Ureter (tissue), 1 donor: ENCODE measurements at regions not wholly inside any gene's neighbourhood (a gene's known extent, or its start where the extent isn't known, plus 50 kb on each side); places are given as distances from the start of the nearest gene placed in this dataset.

ENCODE experiments used
- DNase-seq: peaks from one replicate; pipeline ENCODE4 v3.0.0-alpha.2; 2020; ENCODE audit warnings: low spot score
- donor health status: DM: yes; HTN: yes; CAD: no.

DNA sequence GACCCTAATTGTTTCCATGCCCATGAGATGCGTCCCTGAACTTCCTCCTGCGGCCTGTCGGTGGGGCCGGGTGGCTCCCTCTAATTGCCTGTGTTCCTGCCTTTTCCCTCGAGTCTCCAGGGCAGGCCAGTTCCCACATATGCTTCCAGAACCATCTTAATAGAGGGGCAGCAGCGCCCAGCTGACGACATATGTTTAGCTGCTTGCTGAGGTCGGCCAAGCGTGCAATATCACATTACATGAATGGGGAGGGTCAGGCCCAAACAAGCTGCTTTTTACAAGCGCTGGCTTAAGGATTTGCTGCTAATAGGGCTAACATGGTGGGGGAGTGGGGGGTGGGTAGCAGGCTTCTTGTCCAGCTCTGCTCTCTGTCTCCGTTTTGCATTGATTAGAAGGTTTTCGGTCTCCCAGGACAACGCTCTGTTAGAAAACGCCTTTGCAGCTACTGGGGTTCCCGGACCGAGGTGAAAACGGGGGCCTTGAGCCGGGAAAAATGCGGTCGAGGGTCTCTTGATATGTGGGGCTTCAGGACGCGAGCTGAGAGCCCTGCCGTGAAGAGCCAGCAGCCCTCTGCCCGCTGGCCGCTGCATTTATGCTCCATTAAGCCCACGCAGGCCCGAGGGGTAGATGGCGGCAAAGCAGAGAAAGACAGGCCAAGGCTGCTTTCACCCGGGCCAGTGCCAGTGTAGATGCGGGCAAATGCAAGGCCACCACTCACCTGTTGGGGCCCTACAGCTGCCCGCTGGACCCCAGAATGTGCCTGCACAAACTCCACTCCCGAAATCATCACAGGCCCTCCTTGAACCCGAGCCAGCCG, 308.5 kb downstream of the BMP7 start:
- DNase-seq = no peak

DNA sequence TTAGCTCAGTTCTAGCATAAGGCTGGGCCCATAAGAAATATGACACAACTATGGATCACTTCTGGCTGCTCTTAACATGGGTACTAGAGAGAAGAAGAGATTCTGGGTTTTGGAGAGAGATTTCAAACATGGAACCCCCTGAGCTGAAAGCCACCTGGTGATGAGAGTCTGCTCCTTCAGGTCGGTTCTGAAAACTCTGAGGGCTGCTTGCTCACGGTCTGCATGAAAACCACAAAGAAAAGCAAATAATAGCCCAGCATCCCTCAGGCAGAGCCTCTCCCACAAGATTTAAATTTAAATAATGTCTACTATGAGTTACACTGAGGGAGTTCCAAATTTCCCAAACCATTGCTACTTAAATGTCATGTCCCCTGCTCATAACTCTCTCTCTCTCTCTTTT, 301.5 kb downstream of the BMP7 start:
- no peak for DNase-seq

GRCh38 chr20:56967916-56968315, 298.5 kb downstream of the BMP7 start:
- DNase-seq = no peak

GRCh38 chr20:56968376-56969048, 297.9 kb downstream of the BMP7 start:
- DNase-seq = no peak

GRCh38 chr20:56974499-56975250, 291.8 kb downstream of the BMP7 start:
- peak; percentile 78 for DNase-seq

- DNase-seq = no peak
Measured at GRCh38 chr20:56975838-56976237, 290.6 kb downstream of the BMP7 start.

- DNase-seq = no peak
Measured at GRCh38 chr20:56976336-56976735, 290.1 kb downstream of the BMP7 start.

GRCh38 chr20:56978475-56978874, 288.0 kb downstream of the BMP7 start:
- no peak for DNase-seq

- no peak for DNase-seq
Measured at GRCh38 chr20:56979125-56979524, 287.3 kb downstream of the BMP7 start.

DNA sequence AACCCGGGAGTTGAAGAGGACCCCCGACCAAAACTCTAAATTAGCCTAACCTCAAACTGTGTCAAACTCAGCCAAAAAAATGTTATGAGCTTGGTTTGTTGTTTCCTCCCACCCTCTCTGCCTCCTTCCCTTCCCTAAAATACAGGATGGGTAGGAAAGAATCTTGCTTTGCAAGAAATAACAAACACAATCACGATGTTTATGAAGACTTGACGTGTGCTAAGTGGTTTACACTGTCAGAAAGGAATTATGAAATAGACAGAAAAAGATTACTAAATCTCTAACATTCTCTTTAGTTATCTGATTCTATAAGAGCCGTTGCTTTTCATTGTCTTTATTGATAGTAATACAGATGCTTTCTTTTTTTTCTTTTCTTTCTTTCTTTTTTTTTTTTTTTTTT, 285.1 kb downstream of the BMP7 start:
- no peak for DNase-seq

DNA sequence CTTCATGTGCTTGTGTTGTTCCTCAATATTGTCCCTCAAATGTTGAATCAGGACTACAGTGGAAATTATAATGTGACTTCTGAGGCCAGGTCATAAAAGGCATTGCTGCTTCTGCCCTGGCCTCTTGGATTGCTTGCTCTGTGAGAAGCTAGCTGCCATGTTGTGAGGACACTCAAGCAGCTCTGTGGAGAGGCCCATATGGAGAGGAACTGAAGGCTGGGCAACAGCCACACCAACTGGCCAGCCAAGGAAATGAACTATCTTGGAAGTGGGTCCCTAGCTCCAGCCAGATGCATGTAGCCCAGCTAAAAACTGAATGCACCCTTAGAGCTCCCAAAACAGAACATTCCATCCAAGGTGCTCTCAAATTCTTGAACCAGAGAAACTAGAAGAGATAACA, 282.6 kb downstream of the BMP7 start:
- no peak for DNase-seq

DNA sequence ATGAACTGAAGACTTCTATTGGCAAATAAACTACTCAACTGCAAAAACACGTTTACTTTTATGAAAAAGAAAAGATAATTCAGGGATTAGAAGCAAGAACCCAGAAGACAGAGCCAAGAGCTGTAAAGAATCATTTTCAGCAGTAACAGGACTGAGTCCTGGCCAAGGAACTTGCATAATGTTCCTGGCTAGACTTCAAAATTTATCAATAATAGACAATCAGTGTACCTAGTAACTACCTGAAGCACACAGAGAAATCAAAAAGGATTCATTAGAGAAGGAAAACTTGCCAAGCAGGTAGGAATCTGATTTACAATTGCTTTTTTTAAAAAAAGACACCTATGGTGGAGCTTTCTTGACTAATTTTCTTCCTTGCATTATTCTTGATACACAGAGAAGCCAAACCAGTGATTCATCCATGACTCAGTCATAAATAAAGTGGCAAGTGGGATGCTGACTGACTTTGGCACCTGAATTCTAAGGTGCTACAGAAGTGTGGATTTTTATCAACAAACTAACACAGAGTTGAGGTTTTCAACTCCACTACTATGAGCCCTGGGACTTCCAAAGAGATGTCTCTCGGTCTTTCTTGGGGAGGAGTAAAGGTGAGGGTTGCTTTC, 281.3 kb downstream of the BMP7 start:
- no peak for DNase-seq

DNA sequence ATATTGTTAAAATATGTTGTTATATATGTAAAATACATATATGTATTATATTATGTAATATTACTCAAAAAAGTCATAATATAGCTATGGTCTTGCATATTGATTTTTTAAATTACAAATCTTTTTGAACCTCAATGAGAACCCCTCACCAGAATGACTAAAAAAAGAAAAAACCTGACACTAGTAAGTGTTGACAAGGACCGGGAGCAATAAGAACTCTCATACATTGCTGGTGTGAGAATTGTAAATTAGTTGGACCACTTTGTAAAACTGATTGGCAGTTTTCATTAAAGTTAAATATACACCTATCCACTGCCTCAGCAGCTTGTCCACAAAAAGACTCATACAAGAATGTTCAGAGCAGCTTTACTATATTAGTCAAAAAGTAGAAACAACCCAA, 280.0 kb downstream of the BMP7 start:
- no peak for DNase-seq

DNA sequence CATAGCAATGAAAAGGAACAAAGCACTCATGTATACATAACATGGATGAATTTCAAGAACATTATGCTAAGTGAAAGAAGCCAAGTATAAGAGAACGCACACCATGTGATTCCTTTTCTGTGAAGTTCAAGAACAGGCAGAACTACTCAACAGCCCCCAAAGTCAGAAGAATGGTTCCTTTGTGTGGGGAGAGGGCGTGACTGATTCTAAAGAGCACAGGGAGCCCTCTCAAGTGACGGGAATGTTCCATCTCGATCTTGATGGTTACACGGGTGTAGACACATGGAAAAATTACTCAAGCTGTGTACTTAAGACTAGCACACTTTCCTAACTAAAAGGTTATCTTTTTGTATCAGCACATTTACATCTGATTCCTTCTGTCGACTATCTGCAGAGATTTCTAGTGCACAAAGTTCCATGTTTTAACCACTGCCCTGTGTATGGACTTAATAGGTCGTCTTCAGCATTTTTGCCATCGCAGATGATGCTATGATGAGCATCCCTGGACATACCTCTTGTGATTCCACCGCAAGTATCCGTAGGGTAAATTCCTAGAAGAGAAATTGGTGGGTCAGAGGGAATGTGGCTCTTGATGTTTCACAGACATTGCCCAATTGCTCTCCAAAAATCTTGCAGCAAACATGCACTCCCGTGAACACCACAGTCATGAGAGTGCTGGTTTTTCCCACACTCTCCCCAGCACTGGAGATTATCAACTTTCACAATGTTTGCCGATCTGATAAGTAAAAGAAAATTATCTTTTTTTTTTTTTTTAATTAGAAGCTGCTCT, 279.3 kb downstream of the BMP7 start:
- no peak for DNase-seq

DNA sequence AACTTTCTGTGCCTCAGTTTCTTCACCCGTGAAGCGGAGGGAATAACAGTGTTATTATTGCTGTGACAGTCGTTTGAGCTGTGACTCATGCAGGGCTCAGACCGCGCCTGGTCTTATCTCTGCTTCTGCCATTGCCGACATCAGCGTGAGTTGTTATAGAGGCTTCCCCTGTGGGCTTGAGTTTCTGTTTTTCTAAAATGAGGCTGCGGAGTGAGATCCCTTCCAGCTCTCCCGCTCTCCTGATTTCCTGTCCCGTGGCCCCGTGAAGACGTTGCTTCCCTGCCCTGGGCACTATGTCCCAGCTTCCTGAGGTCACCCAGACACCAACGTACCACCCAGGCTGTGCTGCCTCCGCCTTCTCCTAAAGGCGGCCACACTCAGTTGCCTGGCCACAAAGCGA, 278.5 kb downstream of the BMP7 start:
- DNase-seq = no peak

- DNase-seq = no peak
Measured at GRCh38 chr20:56988446-56988845, 278.0 kb downstream of the BMP7 start.

- DNase-seq = no peak
Measured at GRCh38 chr20:56989516-56989915, 276.9 kb downstream of the BMP7 start.

DNA sequence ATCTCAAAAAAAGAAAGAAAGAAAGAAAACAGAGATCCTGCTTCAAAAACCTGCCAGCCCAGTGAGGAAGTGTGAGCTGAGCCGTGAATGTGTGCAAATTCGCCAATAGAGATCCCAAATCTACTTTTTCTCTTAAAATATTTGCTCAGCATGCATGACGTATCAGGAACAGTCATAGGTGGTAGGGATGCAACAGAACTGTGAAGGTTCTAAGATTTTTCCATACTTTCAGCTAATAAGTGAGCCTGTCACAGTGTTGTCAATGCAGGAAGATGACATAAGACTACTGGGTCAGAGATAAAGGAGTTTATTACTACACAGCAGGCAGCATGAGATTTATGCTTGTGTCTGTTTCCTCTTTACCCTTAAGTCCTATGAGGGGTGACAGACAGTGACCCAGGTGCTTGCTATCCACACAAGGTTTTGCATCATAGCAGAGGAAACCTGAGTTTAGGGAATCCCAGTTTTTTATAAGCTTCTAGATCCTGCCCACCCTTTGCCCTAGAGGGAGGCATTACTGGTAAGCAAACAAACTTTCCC, 273.4 kb downstream of the BMP7 start:
- no peak for DNase-seq

DNA sequence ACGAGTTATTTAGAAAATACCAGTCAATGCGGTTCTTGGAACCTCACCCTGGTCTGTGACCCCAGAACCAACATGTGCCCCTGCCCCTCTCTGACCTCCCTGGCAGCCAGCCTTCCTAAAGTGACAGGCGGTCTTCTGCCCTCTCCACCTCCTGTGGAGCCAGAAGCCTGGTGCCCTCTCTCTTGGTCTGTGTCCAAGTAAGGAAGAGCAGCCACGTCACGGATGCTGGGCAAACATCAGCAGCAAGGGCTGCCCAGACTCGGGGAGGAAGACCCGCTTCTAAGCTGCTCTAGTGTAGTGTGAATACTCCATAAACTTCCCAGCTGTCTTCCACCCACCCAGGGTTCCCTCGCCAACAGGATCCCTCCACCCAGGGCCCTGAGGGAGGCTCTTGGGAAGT, 272.4 kb downstream of the BMP7 start:
- no peak for DNase-seq

DNA sequence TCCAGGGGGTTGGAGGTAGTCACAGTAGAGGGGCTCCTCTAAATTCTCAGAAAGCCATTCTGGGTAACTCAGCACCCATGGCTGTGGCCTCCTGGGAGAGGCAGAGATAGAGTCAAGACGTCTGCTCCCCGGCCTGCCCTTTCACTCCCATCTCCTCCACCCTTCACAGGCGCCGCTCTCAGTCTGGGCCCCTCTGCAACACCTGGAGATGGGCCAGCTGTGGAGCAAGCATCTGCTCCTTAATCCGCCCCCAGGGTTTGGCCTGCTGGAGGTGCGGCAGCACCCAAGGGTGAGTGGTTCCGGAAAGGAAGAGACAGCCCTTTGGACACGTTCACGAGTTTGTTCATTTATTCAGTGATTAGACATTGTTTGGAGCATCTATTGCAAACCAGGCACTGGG, 271.3 kb downstream of the BMP7 start:
- no peak for DNase-seq

DNA sequence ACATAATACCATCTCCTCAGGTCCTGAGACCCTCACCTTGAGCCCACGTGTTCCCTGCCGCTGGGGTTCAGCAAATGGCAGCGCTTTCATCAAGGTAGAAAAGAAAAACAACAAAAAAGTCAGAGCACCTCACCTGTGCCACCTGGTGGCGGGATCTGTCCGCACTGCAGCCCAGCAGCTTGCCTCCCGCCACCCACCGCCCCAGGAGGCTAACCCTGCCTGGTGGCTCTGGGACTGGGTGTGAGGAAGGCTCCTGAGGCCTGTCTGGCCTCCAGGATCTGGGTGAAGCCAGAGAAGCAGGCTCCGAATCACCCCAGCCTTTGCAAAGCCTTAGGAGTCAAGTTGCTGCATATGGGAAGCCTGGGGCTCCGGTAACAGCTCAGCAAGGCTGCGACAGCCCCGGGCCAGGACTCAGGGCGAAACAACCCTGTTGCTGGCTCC, 270.8 kb downstream of the BMP7 start:
- no peak for DNase-seq
